Gastroesophageal sphincter (tissue), 3 donors: ENCODE measurements at regions not wholly inside any gene's neighbourhood (a gene's known extent, or its start where the extent isn't known, plus 50 kb on each side); places are given as distances from the start of the nearest gene placed in this dataset.

Experiments used
- EP300 ChIP-seq: sonication (generic); formaldehyde crosslinking; IDR thresholded peaks from one replicate; pipeline ENCODE4 v1.6.1; 2017; ENCODE audit warnings: antibody characterized with exemption, mild to moderate bottlenecking
- POLR2A ChIP-seq, 2 donors: fragments of 450-650 bp; IDR thresholded peaks; one replicate each; pipeline ENCODE4 v1.6.1; 2017; ENCODE audit warnings: antibody characterized with exemption in 2 of 2, mild to moderate bottlenecking in 2 of 2, moderate library complexity in 1 of 2
- POLR2AphosphoS5 ChIP-seq: sonication (generic); formaldehyde crosslinking; IDR thresholded peaks from one replicate; pipeline ENCODE4 v1.6.1; 2017; ENCODE audit warnings: antibody characterized with exemption
- TF ChIP-seq, protein P1 (sequence below), 4 experiments: fragments of 200-600 bp in 2 of 4; fragments of 450-650 bp in 2 of 4; sonication (generic) in 1 of 4; IDR thresholded peaks; one replicate each; pipeline ENCODE4 v1.5.1; 2017 to 2019; ENCODE audit warnings: antibody characterized with exemption in 4 of 4, mild to moderate bottlenecking in 2 of 4, moderate library complexity in 2 of 4

DNA sequence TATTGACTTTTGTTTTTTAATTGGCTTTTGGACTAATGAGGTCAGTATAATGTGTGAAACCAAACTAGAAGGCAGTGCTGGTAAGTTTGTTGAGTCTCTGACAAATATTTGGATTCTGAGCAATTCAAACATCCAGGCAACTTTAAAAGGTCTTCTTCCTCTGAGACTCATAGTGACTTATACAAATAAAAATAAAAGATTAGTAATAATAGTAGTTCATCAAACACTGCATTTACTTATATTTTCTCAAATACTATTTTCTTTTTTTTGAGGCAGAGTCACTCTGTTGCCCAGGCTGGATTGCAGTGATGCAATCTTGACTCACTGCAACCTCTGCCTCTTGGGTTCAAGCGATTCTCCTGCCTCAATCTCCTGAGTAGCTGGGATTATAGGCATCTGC is 337.9 kb downstream of the DAD1 start:
- TF ChIP-seq, protein P1, sequence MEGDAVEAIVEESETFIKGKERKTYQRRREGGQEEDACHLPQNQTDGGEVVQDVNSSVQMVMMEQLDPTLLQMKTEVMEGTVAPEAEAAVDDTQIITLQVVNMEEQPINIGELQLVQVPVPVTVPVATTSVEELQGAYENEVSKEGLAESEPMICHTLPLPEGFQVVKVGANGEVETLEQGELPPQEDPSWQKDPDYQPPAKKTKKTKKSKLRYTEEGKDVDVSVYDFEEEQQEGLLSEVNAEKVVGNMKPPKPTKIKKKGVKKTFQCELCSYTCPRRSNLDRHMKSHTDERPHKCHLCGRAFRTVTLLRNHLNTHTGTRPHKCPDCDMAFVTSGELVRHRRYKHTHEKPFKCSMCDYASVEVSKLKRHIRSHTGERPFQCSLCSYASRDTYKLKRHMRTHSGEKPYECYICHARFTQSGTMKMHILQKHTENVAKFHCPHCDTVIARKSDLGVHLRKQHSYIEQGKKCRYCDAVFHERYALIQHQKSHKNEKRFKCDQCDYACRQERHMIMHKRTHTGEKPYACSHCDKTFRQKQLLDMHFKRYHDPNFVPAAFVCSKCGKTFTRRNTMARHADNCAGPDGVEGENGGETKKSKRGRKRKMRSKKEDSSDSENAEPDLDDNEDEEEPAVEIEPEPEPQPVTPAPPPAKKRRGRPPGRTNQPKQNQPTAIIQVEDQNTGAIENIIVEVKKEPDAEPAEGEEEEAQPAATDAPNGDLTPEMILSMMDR (IDR thresholded peaks at IDR 0.05), result no peak
- TF ChIP-seq POLR2AphosphoS5, result no peak
- no peak for TF ChIP-seq POLR2A (IDR thresholded peaks at IDR 0.05)
- no peak for TF ChIP-seq EP300
